Ovary (tissue), 7 donors: ENCODE measurements at regions not wholly inside any gene's neighbourhood (a gene's known extent, or its start where the extent isn't known, plus 50 kb on each side); places are given as distances from the start of the nearest gene placed in this dataset.
"Not testable (repeated sequence)": the region's sequence is repeated elsewhere in the genome, so short reads cannot be mapped to it uniquely, and the experiment has no call there.

Experiments used
- DNase-seq, 5 donors: peaks; one replicate each; pipeline ENCODE4 v3.0.0-alpha.2; 2019 to 2020
- H3K27ac ChIP-seq, 2 donors: fragments of 200-600 bp; one replicate each; pipeline versions ENCODE4 v1.5.1 to v1.8.0; 2019 to 2022
- H3K27me3 ChIP-seq: fragments of 200-600 bp; one replicate; pipeline ENCODE4 v1.8.0; 2022
- H3K36me3 ChIP-seq: fragments of 200-600 bp; sonication (generic); one replicate; pipeline ENCODE4 v1.5.1; 2019
- H3K4me1 ChIP-seq: one replicate; pipeline ENCODE4 v1.8.1; 2013; ENCODE audit warnings: mild to moderate bottlenecking, moderate library complexity; ENCODE audit not compliant: insufficient read depth
- H3K4me3 ChIP-seq: fragments of 200-600 bp; sonication (generic); one replicate; pipeline ENCODE4 v1.5.1; 2017
- H3K9me3 ChIP-seq, 2 donors: fragments of 200-600 bp in 1 of 2; sonication (generic) in 1 of 2; one replicate each; pipeline versions ENCODE4 v1.5.1 to v1.8.1; 2013 to 2019; ENCODE audit warnings: mild to moderate bottlenecking in 1 of 2, moderate library complexity in 1 of 2
- CTCF ChIP-seq, 3 donors: fragments of 450-650 bp in 2 of 3; fragments of 200-600 bp in 1 of 3; IDR thresholded peaks; one replicate each; pipeline versions ENCODE4 v1.5.1 to v1.8.0; 2016 to 2022; ENCODE audit warnings: antibody characterized with exemption in 3 of 3, mild to moderate bottlenecking in 1 of 3
- EP300 ChIP-seq: sonication (generic); formaldehyde crosslinking; IDR thresholded peaks from one replicate; pipeline ENCODE4 v1.6.1; 2017; ENCODE audit warnings: antibody characterized with exemption
- POLR2A ChIP-seq: fragments of 450-650 bp; IDR thresholded peaks from one replicate; pipeline ENCODE4 v1.6.1; 2017; ENCODE audit warnings: antibody characterized with exemption, mild to moderate bottlenecking, moderate library complexity
- WGBS, 3 donors: extraction: QIAGEN DNeasy Blood & Tissue Kit in 1 of 3; methylation state at CpG; one replicate each; pipeline versions ENCODE4 v1.1.5 to v1.1.7; 2013 to 2017; 5-methylcytosine and 5-hydroxymethylcytosine counted together
- intact Hi-C, 4 donors: fragments of 100-400 bp; cut with DNase I; formaldehyde crosslinking; loops; one replicate each; pipeline versions ENCODE4 v1.11.0 to v1.15.1; 2022 to 2023
- donor health status: DM: no; HTN: no; CAD: no; lungs with moderate emphysema.
- donor health status: DM: no; HTN: no; CAD: no.
- donor health status: Bipolar disorder and iron deficiency.
- donor health status: DM: no; HTN: no; CAD: no.
- donor health status: DM: yes; HTN: yes; CAD: no.

GRCh38 chr5:128708841-128709240 is 170.8 kb upstream of the FBN2 start:
- intact Hi-C loops, result no loop called here
- 74 to 87% (median 84%) methylated on average over 1 of the region's 1 CpG for WGBS, 3 donors
- Histone ChIP-seq H3K27ac (no peak overlapping the region), H3K36me3 (no peaks in the 10 kb centered on the region), H3K27me3 (no peaks in the 10 kb centered on the region), H3K4me3 (no peak overlapping the region), H3K9me3 (peaks cover 0 to 3% of the 10 kb centered on the region in 2 donors), H3K4me1 (no peaks in the 10 kb centered on the region)
- no peak for DNase-seq
- no peak for TF ChIP-seq POLR2A
- no peak for TF ChIP-seq CTCF (IDR thresholded peaks at IDR 0.05)
- TF ChIP-seq EP300, result no peak

GRCh38 chr5:128711216-128711615 is 173.2 kb upstream of the FBN2 start:
- H3K4me3 ChIP-seq, result no peak overlapping the region
- whole genome bisulfite sequencing, 3 donors, result 92 to 95% (median 92%) methylated on average over 2 of the region's 2 CpGs
- H3K4me1 ChIP-seq, result no peaks in the 10 kb centered on the region
- H3K9me3 ChIP-seq, result peaks cover 0 to 3% of the 10 kb centered on the region in 2 donors
- no peak overlapping the region for H3K27ac ChIP-seq
- H3K27me3 ChIP-seq, result no peaks in the 10 kb centered on the region
- H3K36me3 ChIP-seq, result no peaks in the 10 kb centered on the region
- DNase-seq, result no peak
- intact Hi-C loops, result no loop called here
- TF ChIP-seq POLR2A (no peak), EP300 (no peak), CTCF (IDR thresholded peaks at IDR 0.05) (no peak)

- Histone ChIP-seq H3K27ac (no peak overlapping the region), H3K27me3 (no peaks in the 10 kb centered on the region), H3K4me1 (no peaks in the 10 kb centered on the region), H3K9me3 (peaks cover 0 to 3% of the 10 kb centered on the region in 2 donors), H3K4me3 (no peak overlapping the region), H3K36me3 (no peaks in the 10 kb centered on the region)
- DNase-seq, result no peak
- 93 to 95% (median 94%) methylated on average over 1 of the region's 1 CpG for WGBS, 3 donors
- no peak for TF ChIP-seq CTCF (IDR thresholded peaks at IDR 0.05)
- no peak for TF ChIP-seq EP300
- TF ChIP-seq POLR2A, result no peak
- intact Hi-C loops, result no loop called here
Observed at GRCh38 chr5:128714551-128714950, 176.5 kb upstream of the FBN2 start.

GRCh38 chr5:128722551-128722950 is 184.5 kb upstream of the FBN2 start:
- no peaks in the 10 kb centered on the region for H3K9me3 ChIP-seq
- intact Hi-C loops, result no loop called here

GRCh38 chr5:128730021-128730420 is 192.0 kb upstream of the FBN2 start:
- H3K9me3 ChIP-seq, H3K27me3 ChIP-seq, H3K36me3 ChIP-seq, intact Hi-C loops, H3K4me1 ChIP-seq, H3K27ac ChIP-seq, DNase-seq, H3K4me3 ChIP-seq: not testable (repeated sequence)
- 80 to 88% (median 87%) methylated on average over 2 of the region's 2 CpGs for WGBS, 3 donors

More at GRCh38 chr5:128722551-128722950, 184.5 kb upstream of the FBN2 start:
- no peak overlapping the region for H3K4me3 ChIP-seq
- DNase-seq, result no peak
- H3K4me1 ChIP-seq, result no peaks in the 10 kb centered on the region
- no peak for TF ChIP-seq POLR2A
- no peak for TF ChIP-seq EP300
- no peak for TF ChIP-seq CTCF (IDR thresholded peaks at IDR 0.05)
- no peaks in the 10 kb centered on the region for H3K36me3 ChIP-seq
- H3K27ac ChIP-seq, result no peak overlapping the region
- no peaks in the 10 kb centered on the region for H3K27me3 ChIP-seq
- WGBS, 3 donors, result 94 to 98% (median 94%) methylated on average over 1 of the region's 1 CpG

GRCh38 chr5:128735656-128736055 is 197.6 kb upstream of the FBN2 start:
- H3K36me3 ChIP-seq, DNase-seq, H3K27me3 ChIP-seq, H3K4me3 ChIP-seq, H3K9me3 ChIP-seq, intact Hi-C loops, H3K27ac ChIP-seq, H3K4me1 ChIP-seq: not testable (repeated sequence)
- WGBS, 3 donors, result 95 to 99% (median 95%) methylated on average over 4 of the region's 4 CpGs
